SK-N-MC (cell line): ENCODE measurements at regions not wholly inside any gene's neighbourhood (a gene's known extent, or its start where the extent isn't known, plus 50 kb on each side); places are given as distances from the start of the nearest gene placed in this dataset.
A peak's percentile ranks its signal among the peaks of the same experiment; 100 is the strongest.
"Not testable (repeated sequence)": the region's sequence is repeated elsewhere in the genome, so short reads cannot be mapped to it uniquely, and the experiment has no call there.

ENCODE experiments used
- DNase-seq: peaks from one replicate; pipeline ENCODE4 v3.0.0-alpha.2; 2011; ENCODE audit warnings: low read depth, low spot score
- H3K27ac ChIP-seq: fragments of 200-600 bp; sonication (generic); 2 replicates; pipeline ENCODE4 v1.5.1; 2016; ENCODE audit warnings: mixed run types
- H3K36me3 ChIP-seq: fragments of 200-600 bp; sonication (generic); 2 replicates; pipeline ENCODE4 v1.6.1; 2017; ENCODE audit warnings: antibody characterized with exemption, low read length, mixed read lengths; ENCODE audit not compliant: insufficient read depth
- H3K4me3 ChIP-seq: fragments of 200-600 bp; sonication (generic); 2 replicates; pipeline ENCODE4 v1.5.1; 2016
- H3K9ac ChIP-seq: fragments of 200-600 bp; sonication (generic); 2 replicates; pipeline ENCODE4 v1.8.0; 2017; ENCODE audit warnings: mixed run types, mixed read lengths; ENCODE audit not compliant: insufficient read length
- H3K9me3 ChIP-seq: fragments of 200-600 bp; sonication (generic); 2 replicates; pipeline ENCODE4 v1.6.1; 2017; ENCODE audit warnings: low read depth, mild to moderate bottlenecking, antibody characterized with exemption, low read length, moderate library complexity, mixed read lengths
- EZH2 ChIP-seq: fragments of 200-600 bp; sonication (generic); IDR thresholded peaks from one replicate; pipeline ENCODE4 v1.6.1; 2017; ENCODE audit warnings: antibody characterized with exemption
- FOXP2 ChIP-seq: optimal IDR thresholded peaks from 2 replicates; pipeline ENCODE3; 2011; ENCODE audit warnings: mild to moderate bottlenecking, moderate library complexity; ENCODE audit not compliant: insufficient read depth; ENCODE audit errors: extremely low read length, control extremely low read depth
- POLR2AphosphoS5 ChIP-seq: IDR thresholded peaks from 2 replicates; pipeline ENCODE4 v1.6.1; 2012; ENCODE audit warnings: mild to moderate bottlenecking, low read depth, low read length, borderline replicate concordance

DNA sequence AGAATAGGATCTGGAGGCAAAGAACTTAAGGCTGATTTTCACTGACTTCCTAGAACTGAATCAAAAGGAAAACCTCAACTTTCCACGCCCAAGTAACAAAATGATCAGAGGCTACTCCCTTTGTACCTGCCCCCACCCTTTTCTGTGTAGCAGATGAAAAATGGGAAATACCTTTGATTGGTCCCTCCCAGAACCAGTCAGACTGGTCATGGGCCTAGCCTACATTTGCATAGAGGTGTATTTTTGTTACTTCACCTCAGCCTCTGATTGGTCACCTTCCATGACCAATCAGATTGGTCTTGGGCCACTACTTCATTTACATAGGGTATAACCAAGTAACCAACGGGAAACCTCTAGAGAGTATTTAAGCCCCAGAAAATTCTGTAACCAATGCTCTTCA is 1553.5 kb upstream of the C9orf72 start:
- TF ChIP-seq FOXP2 (no peak), EZH2 (no peak), POLR2AphosphoS5 (no peak)
- H3K36me3 ChIP-seq: no peaks in the 10 kb centered on the region

DNA sequence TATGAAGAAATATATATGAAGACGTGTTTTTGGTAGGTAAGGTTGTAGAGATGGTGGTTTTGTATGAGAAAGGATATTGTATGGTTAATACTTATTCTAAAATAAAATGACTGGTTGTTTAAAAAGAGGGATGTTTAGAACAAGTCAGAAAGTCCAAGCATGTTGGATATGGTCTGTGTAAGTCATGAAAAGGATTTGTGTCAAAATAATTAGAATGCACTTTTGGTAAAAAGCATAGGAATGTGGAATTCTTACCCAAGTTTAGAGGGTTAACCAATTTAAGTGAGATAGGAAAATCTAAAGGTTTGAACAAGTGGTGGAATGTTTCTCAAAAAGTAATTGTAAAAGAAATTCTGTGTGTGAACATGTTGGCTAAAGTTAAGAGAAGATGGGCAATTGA is 1556.5 kb upstream of the C9orf72 start:
- no peak for TF ChIP-seq POLR2AphosphoS5
- TF ChIP-seq EZH2: no peak
- no peak for TF ChIP-seq FOXP2
- Histone ChIP-seq H3K36me3 (no peaks in the 10 kb centered on the region), H3K9me3 (peaks cover 8% of the 10 kb centered on the region; the same call in 1 of the 2 replicates)

More for the DNA sequence above, 1553.5 kb upstream of the C9orf72 start:
- DNase-seq: no peak
- Histone ChIP-seq H3K9me3 (peaks cover 8% of the 10 kb centered on the region; the same call in 1 of the 2 replicates), H3K27ac (no peak overlapping the region), H3K4me3 (no peak overlapping the region), H3K9ac (no peak overlapping the region)

DNA sequence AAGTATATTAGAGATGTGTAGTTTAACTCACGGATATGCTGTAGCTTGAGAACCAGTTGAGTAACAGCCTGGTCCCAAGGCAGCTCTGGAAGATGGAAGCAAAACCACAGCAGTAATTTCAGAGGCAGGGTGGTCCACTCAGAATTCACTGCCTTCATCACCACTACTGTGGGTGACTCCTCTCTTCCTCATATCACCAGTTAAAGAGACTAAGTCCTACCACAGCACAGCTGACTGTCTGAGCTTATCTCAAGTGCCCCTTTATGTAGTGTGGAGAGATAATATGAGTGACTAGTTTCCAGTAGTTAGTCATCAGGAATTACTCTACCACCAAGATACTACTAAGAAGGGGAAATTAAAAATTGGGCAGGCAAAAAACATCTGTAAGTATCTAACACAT is 1571.2 kb upstream of the C9orf72 start:
- Histone ChIP-seq H3K9ac (no peak overlapping the region), H3K27ac (no peak overlapping the region), H3K4me3 (no peak overlapping the region), H3K36me3 (no peaks in the 10 kb centered on the region), H3K9me3 (peaks cover 4% of the 10 kb centered on the region; the same call in 1 of the 2 replicates)
- DNase-seq: no peak
- TF ChIP-seq FOXP2 (no peak), POLR2AphosphoS5 (no peak), EZH2 (no peak)

More for the DNA sequence above, 1556.5 kb upstream of the C9orf72 start:
- no peak for DNase-seq
- Histone ChIP-seq H3K9ac (no peak overlapping the region), H3K27ac (no peak overlapping the region), H3K4me3 (no peak overlapping the region)

DNA sequence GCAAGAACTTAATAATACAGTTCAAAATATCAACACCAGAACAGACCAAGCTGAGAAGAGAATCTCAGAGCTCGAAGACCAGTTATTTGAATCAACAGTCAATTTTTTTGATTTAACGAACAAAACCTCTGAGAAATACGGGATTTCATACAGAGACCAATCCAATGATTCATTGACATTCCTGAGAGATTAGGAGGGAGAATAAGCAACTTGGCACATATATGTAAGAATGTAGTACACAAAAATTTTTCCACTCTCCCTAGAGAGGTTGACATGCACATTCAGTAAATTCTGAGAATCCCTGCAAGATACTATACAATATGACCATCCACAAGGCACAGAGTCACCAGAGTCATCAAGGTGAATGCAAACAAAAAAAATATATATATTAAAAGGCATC is 1577.3 kb upstream of the C9orf72 start:
- Histone ChIP-seq H3K9me3 (peaks cover 2% of the 10 kb centered on the region; the same call in 1 of the 2 replicates), H3K27ac (no peak overlapping the region), H3K36me3 (no peaks in the 10 kb centered on the region), H3K9ac (no peak overlapping the region), H3K4me3 (no peak overlapping the region)
- TF ChIP-seq FOXP2: no peak
- TF ChIP-seq EZH2: no peak
- no peak for TF ChIP-seq POLR2AphosphoS5
- no peak for DNase-seq

DNA sequence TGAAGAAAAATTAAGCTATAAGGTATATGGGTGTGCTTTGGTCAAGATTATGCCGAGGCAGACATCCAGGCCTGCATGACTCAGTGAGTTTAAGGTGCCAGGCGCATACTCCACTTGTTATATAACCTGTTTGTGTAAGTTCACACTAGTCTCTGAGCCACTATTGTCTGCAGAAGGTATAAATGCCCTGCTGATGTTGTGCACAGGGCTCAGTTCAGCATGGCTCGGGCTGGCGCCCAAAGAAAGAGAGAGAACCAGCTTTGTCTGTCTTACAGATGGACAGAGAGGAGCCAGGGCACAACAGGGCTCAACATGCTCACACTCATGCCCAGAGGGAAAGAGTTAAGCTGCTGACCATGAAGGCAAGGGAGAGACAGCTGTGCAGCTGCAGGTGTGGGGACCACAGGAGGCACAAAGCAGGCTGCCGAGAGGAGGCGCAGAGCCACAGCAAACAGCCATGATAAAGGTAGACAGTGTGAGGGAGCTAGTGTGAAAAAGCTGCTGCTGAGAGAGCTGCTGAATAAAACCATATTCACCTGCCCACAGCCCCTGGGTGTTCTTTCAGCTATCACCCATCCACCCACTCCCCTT is 1587.6 kb upstream of the C9orf72 start:
- no peak for DNase-seq
- Histone ChIP-seq H3K27ac (no peak overlapping the region), H3K36me3 (no peaks in the 10 kb centered on the region), H3K4me3 (no peak overlapping the region), H3K9me3 (no peaks in the 10 kb centered on the region), H3K9ac (no peak overlapping the region)
- TF ChIP-seq FOXP2 (no peak), POLR2AphosphoS5 (no peak), EZH2 (no peak)

DNA sequence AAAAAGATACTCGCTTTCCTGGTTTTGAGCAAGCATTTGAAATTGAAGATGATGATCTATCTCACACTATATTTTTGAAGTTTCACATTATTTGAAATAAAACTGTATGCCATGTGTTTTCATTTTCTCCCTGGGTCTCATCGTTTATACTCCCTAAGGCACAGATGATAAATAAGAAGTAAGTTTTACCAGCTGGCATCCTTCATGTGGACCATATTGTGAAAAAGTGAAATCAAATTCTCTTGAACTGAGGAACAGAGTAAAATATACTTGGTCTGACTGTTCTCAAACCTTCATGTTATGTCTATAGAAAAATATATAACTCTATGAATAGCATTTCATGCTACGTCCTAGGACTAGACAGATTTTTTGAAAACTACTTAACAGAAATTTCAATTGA is 1600.9 kb upstream of the C9orf72 start:
- DNase-seq: no peak
- peak overlapping the region; percentile 14; the same call in 1 of the 2 replicates for H3K4me3 ChIP-seq
- no peak overlapping the region for H3K27ac ChIP-seq
- H3K36me3 ChIP-seq: no peaks in the 10 kb centered on the region
- no peak overlapping the region for H3K9ac ChIP-seq
- TF ChIP-seq FOXP2: no peak
- TF ChIP-seq EZH2: no peak
- TF ChIP-seq POLR2AphosphoS5: no peak
- H3K9me3 ChIP-seq: no peaks in the 10 kb centered on the region

DNA sequence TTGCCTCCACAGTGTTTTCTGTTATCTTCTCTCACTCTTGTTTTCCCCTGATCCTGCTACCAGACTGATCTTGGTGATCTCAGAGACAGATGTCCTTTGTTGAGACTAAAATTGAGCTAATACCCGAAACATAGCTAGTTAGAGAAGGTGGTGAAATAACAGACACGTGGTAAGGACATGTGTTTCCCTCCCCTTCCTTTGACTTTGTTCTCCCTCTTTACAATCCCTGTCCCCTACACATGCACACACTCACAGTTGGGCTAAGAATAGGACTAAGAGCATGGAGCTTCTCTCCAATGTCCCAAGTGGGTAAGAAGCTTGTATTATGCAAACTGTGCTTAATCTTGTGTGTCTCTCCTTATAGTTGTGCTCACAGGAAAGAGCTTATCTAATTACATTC is 1603.0 kb upstream of the C9orf72 start:
- H3K27ac ChIP-seq: peak overlapping the region; percentile 90
- no peaks in the 10 kb centered on the region for H3K9me3 ChIP-seq
- peak overlapping the region; percentile 45 for H3K9ac ChIP-seq
- H3K4me3 ChIP-seq: peak overlapping the region; percentile 65
- H3K36me3 ChIP-seq: no peaks in the 10 kb centered on the region
- peak; percentile 59 for DNase-seq
- TF ChIP-seq FOXP2 (no peak), POLR2AphosphoS5 (no peak), EZH2 (no peak)

DNA sequence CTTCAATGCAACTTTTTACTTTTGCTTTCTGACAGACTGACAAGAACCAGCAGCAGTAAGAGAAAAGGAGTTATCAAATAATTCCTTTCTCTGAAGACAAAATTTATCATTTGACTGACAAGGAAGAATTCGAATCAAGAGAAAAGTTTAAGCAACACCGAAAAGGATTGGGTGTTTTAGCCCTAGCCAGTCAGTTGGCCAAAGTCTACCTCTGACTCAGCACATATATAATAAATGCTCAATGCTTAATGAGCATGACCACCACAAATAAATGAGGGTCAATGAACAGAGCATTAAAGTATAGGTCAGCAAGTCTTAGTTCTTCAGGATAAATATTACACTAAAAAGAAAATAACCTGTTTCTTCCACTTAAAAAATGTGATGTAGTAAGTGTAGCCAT is 1603.5 kb upstream of the C9orf72 start:
- Histone ChIP-seq H3K9ac (no peak overlapping the region), H3K4me3 (peak overlapping the region; percentile 65), H3K36me3 (no peaks in the 10 kb centered on the region), H3K27ac (peak overlapping the region; percentile 90), H3K9me3 (no peaks in the 10 kb centered on the region)
- DNase-seq: no peak
- no peak for TF ChIP-seq FOXP2
- no peak for TF ChIP-seq POLR2AphosphoS5
- no peak for TF ChIP-seq EZH2

DNA sequence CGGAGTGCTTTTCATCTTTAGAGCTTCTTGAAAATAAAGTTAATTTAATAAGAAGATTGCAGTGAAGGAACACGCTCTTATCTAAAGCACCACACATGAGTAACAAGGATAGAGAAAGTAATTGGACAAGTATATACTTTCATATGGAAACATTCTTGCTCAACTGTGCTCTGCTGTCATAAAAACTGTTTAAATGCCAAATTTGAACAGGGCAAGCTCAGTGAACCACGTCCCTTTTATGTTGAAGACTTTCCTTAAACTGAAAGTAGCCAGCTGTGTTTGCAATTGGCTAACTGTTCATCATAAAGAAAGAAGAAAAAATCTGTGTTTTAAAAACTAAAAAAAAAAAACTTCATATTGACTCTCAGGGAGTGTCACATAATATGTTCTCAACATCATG is 1610.7 kb upstream of the C9orf72 start:
- H3K9ac ChIP-seq: no peak overlapping the region
- no peaks in the 10 kb centered on the region for H3K9me3 ChIP-seq
- no peak for DNase-seq
- H3K36me3 ChIP-seq: no peaks in the 10 kb centered on the region
- H3K27ac ChIP-seq: no peak overlapping the region
- TF ChIP-seq FOXP2: no peak
- no peak for TF ChIP-seq POLR2AphosphoS5
- no peak for TF ChIP-seq EZH2
- H3K4me3 ChIP-seq: no peak overlapping the region

DNA sequence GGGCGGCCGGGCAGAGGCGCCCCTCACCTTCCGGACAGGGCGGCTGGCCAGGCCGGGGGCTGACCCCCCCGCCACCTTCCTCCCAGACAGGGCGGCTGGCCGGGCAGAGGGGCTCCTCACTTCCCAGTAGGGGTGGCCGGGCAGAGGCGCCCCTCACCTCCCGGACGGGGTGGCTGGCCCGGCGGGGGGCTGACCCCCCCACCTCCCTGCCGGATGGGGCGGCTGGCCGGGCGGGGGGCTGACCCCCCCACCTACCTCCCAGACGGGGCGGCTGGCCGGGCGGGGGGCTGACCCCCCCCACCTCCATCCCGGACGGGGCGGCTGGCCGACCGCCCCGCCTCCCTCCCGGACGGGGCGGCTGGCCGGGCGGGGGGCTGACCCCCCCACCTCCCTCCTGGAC is 1615.5 kb upstream of the C9orf72 start:
- H3K9me3 ChIP-seq, DNase-seq: not testable (repeated sequence)

DNA sequence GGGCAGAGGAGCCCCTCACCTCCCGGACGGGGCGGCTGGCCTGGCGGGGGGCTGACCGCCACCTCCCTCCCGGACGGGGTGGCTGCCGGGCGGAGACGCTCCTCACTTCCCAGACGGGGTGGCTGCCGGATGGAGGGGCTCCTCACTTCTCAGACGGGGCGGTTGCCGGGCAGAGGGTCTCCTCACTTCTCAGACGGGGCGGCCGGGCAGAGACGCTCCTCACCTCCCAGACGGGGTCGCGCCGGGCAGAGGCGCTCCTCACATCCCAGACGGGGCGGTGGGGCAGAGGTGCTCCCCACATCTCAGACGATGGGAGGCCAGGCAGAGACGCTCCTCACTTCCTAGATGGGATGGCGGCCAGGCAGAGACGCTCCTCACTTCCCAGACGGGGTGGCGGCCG is 1615.9 kb upstream of the C9orf72 start:
- H3K9ac ChIP-seq, H3K27ac ChIP-seq, H3K9me3 ChIP-seq, H3K4me3 ChIP-seq, H3K36me3 ChIP-seq, DNase-seq: not testable (repeated sequence)

More for the DNA sequence above, 1615.5 kb upstream of the C9orf72 start:
- not testable (repeated sequence) for H3K36me3 ChIP-seq, H3K4me3 ChIP-seq, H3K9ac ChIP-seq, H3K27ac ChIP-seq
